ENCODE measurements at regions not wholly inside any gene's neighbourhood (a gene's known extent, or its start where the extent isn't known, plus 50 kb on each side); places are given as distances from the start of the nearest gene placed in this dataset.

DNA sequence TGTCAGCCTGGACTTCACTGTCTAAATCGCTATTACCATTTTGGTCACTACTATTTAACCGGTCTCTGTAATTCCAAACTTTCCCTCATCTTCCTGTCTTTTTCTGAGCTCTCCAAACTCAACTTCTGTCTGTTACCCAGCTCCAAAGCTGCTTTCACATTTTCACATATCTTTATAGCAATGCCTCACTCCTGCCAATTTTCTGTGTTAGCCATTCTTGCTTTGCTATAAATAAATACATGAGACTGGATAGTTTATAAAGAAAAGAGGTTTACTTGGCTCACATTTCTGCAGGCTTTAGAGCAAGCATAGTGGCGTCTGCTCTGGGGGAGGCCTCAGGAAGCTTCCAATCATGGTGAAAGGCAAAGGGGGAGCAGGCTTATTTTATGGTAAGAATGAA, 368.3 kb upstream of the GNPDA2 start:
- no peak for DNase-seq
- H3K27me3 ChIP-seq (ENCODE audit: control insufficient read depth, insufficient read depth, low read length) = no peaks in the 10 kb centered on the region
- H3K4me3 ChIP-seq (ENCODE audit: insufficient read depth, low read depth, low read length) = no peak overlapping the region
- H3K36me3 ChIP-seq (replicated peaks; ENCODE audit: control insufficient read depth, insufficient read depth, low read length) = no peaks in the 10 kb centered on the region

DNA sequence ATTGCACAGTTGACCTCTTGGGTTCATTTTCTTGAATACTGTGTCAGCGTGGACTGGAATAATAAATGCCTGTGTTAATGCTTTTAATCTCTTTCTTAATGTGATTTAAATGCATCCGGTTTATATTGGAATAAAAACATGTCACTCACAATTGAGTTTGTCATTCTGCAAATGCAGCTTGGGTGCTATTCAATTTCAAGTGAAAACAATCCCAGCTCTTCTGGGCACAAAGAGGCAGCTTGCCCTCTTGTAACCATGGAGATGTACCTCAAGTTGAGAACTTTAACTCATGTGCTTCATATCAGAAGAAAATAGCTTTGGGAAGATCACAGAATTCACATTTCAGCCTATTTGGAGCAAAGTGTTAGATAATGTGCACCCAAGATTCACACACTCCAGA, 355.7 kb upstream of the GNPDA2 start:
- no peak for DNase-seq
- Histone ChIP-seq H3K36me3 (replicated peaks; ENCODE audit: control insufficient read depth, insufficient read depth, low read length) (no peaks in the 10 kb centered on the region), H3K4me3 (ENCODE audit: insufficient read depth, low read depth, low read length) (no peak overlapping the region), H3K27me3 (ENCODE audit: control insufficient read depth, insufficient read depth, low read length) (no peaks in the 10 kb centered on the region)

DNA sequence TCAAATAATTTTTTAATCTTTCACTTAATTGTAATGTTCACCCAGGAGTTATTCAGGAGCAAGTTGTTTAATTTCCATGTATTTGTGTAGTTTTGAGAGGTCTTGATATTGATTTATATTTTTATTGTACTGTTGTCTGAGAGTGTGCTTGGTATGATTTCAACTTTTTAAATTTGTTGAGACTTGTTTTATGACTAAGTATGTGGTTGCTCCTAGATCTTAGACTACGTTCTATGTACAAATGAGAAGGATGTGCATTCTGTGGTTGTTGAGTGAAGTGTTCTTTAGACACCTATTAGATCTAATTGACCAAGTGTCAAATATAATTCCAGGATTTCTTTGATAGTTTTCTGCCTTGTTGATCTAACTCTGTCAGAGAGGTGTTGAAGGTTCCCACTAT, 353.3 kb upstream of the GNPDA2 start:
- Histone ChIP-seq H3K4me3 (ENCODE audit: insufficient read depth, low read depth, low read length) (no peak overlapping the region), H3K36me3 (replicated peaks; ENCODE audit: control insufficient read depth, insufficient read depth, low read length) (no peaks in the 10 kb centered on the region), H3K27me3 (ENCODE audit: control insufficient read depth, insufficient read depth, low read length) (no peaks in the 10 kb centered on the region)
- no peak for DNase-seq

DNA sequence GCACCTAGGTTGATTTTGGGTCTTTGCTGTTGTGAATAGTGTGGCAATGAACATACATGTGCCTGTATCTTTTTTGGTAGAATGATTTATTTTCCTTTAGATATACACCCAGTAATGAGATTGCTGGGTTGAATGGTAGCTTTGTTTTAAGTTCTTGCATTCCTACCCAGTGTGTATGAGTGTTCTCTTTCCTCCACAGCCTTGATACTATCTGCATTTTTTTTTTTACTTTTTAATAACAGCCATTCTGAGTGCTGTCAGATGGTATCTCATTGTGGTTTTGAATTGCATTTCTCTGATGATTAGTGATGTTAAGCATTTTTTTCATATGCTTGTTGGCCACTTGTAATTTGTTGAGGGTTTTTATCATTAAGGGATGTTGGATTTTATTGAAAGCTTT, 351.8 kb upstream of the GNPDA2 start:
- no peak for DNase-seq
- no peak overlapping the region for H3K4me3 ChIP-seq (ENCODE audit: insufficient read depth, low read depth, low read length)
- no peaks in the 10 kb centered on the region for H3K36me3 ChIP-seq (replicated peaks; ENCODE audit: control insufficient read depth, insufficient read depth, low read length)
- no peaks in the 10 kb centered on the region for H3K27me3 ChIP-seq (ENCODE audit: control insufficient read depth, insufficient read depth, low read length)

DNA sequence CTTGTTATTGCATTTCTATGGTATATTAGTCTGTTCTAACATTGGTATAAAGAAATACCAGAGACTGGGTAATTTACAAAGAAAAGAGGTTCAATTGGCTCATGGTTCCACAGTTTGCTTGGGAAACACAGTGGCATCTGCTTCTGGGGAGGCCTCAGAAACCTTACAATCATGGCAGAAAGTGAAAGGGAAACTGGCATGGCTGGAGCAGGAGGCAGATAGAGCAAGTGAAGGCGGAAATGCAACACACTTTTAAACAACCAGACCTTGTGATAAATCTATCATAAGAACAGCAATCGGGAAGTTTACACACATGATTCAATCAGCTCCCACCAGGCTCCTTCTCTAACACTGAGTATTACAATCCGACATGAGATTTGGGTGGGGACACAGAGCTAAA, 346.6 kb upstream of the GNPDA2 start:
- no peaks in the 10 kb centered on the region for H3K36me3 ChIP-seq (replicated peaks; ENCODE audit: control insufficient read depth, insufficient read depth, low read length)

DNA sequence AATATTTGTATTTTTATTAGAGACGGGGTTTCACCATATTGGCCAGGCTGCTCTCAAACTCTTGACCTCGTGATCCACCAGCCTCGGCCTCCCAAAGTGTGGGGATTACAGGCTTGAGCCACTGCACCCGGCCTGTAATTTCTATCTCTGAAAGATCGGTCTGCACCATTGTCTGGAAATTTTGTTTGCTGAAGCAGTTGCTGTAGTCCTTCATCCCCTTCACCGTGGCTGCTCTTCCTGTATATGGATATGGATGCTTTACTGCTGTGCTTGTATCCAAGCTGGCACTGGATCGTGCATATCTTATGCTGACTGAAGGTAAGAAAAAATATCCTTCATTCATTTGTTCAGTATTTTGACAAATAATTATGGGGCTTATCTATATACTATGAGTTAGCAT, 338.4 kb upstream of the GNPDA2 start:
- Histone ChIP-seq H3K27me3 (ENCODE audit: control insufficient read depth, insufficient read depth, low read length) (no peaks in the 10 kb centered on the region), H3K36me3 (replicated peaks; ENCODE audit: control insufficient read depth, insufficient read depth, low read length) (no peaks in the 10 kb centered on the region), H3K4me3 (ENCODE audit: insufficient read depth, low read depth, low read length) (no peak overlapping the region)
- DNase-seq = no peak

More for the DNA sequence above, 346.6 kb upstream of the GNPDA2 start:
- H3K4me3 ChIP-seq (ENCODE audit: insufficient read depth, low read depth, low read length) = no peak overlapping the region
- no peak for DNase-seq
- H3K27me3 ChIP-seq (ENCODE audit: control insufficient read depth, insufficient read depth, low read length) = no peaks in the 10 kb centered on the region

DNA sequence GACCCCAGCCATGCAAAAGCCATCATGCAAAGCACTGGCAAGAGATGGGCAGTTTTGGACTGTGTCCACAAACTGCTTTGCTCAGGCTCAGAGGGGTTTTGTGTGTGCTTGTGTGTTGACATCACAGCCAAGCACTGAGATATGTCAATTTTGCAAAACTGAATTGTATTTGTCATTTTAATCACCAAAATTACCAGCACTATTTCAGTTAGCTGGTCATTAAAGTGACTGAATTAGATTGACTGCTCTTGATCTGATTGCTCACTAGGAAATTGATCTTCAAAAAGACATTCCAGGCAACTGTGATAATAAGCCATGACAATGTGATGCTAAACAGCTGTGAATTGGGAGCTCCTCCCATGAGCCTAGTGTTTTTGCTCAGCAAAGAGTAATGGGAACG, 337.3 kb upstream of the GNPDA2 start:
- no peaks in the 10 kb centered on the region for H3K36me3 ChIP-seq (replicated peaks; ENCODE audit: control insufficient read depth, insufficient read depth, low read length)
- H3K27me3 ChIP-seq (ENCODE audit: control insufficient read depth, insufficient read depth, low read length) = no peaks in the 10 kb centered on the region
- H3K4me3 ChIP-seq (ENCODE audit: insufficient read depth, low read depth, low read length) = no peak overlapping the region
- DNase-seq = no peak

DNA sequence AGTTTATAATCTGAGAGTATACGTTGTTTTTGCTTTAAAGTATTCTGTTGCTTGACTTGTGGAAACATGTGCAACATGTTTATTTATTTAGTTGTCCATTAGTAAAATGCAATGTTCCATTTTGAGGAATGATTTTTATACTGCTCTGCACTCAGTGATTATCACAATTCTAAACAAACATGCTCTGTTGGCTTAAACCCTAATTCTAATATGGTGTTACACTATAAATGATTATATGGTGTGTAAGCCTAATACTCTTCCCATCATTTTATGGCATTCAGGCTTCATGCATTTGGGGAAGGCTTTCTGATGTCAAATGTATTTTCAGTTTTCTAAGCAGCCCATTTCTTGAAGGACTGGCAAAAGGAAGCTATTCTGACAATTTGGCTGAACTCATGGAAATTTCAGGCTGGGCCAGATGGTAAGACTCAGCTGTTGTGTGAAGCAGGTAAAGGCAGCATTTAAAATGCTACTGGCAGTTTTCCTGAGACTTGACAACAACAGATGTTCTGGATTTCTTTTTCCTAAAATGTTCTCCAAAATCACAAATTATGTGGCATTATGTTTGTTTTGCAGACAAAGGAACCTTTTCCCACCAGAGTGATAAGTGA, 336.7 kb upstream of the GNPDA2 start:
- H3K36me3 ChIP-seq (replicated peaks; ENCODE audit: control insufficient read depth, insufficient read depth, low read length) = no peaks in the 10 kb centered on the region
- H3K27me3 ChIP-seq (ENCODE audit: control insufficient read depth, insufficient read depth, low read length) = no peaks in the 10 kb centered on the region
- DNase-seq = no peak
- no peak overlapping the region for H3K4me3 ChIP-seq (ENCODE audit: insufficient read depth, low read depth, low read length)

DNA sequence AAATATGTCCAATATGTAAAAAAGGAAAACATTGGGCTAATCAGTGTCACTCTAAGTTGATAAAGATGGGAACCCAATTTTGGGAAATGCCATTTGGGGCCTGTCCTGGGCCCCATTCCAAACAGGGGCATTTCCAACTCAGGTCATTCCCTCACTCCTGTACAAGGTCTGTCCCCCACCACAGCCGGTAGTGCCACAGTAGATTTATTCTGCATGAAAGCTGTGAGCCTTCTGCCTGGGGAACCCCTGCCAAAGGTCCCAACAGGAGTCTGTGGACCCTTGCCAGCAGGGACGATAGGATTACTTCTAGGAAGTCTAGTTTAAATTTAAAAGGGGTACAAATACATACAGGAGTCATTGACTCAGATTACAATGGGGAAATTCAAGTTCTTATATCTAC, 317.6 kb upstream of the GNPDA2 start:
- H3K36me3 ChIP-seq (replicated peaks; ENCODE audit: control insufficient read depth, insufficient read depth, low read length) = no peaks in the 10 kb centered on the region
- H3K27me3 ChIP-seq (ENCODE audit: control insufficient read depth, insufficient read depth, low read length) = no peaks in the 10 kb centered on the region
- DNase-seq = no peak
- H3K4me3 ChIP-seq (ENCODE audit: insufficient read depth, low read depth, low read length) = no peak overlapping the region

DNA sequence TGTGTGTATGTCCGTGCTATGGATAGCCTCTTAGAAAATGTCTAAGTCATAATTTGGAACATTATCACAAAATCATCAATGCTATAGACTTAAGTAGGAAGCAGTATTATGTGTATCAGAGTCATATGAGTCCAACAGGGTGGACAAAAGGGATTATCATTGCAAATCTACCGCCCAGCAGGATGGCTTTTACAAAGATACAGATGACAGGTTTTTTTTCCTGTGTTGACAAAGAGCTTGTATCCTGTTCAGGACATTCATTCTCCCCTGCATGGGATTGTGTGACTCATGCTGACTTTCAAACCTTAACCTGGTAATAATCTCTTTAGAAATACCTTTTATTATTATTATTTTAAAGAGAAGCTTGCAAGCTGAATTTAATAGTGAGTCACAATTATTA, 310.3 kb upstream of the GNPDA2 start:
- Histone ChIP-seq H3K36me3 (replicated peaks; ENCODE audit: control insufficient read depth, insufficient read depth, low read length) (no peaks in the 10 kb centered on the region), H3K27me3 (ENCODE audit: control insufficient read depth, insufficient read depth, low read length) (no peaks in the 10 kb centered on the region; the same call in 1 of the 2 replicates), H3K4me3 (ENCODE audit: insufficient read depth, low read depth, low read length) (no peak overlapping the region)
- no peak for DNase-seq

DNA sequence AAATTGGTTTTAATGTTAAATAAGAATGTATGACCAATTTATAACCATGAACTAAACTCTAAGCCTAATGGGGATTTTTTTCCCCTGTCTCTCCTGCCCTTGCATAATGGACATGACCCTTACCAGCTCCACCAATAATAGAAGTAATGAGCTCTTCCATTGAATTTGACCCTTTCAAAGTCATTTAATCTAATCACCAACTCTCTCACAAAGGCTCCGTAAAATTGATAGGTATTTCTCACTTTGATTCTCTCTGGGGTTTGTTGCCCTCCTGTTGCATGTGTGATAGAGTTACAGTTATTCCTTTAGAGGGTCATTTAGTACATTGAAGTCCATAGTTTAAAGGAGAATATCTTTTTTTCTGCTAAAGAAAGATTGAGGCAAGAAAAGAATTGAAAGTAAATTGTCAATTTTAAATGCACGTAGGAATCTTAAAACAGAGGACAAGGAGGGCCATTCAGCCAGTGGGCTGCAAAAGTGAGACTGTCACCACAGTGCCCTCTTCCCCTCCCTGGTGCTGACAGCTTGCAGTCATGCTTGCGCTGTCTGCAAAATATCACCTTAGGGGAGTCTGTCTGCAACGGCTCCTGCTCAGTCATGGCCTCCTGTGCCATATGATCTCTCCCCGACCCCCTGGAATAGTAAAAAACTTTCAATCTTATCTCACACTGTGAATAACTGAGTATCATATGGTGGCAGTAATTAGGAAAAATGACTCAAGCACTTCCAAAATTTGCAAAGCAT, 307.5 kb upstream of the GNPDA2 start:
- Histone ChIP-seq H3K4me3 (ENCODE audit: insufficient read depth, low read depth, low read length) (no peak overlapping the region), H3K27me3 (ENCODE audit: control insufficient read depth, insufficient read depth, low read length) (no peaks in the 10 kb centered on the region; the same call in 1 of the 2 replicates), H3K36me3 (replicated peaks; ENCODE audit: control insufficient read depth, insufficient read depth, low read length) (no peaks in the 10 kb centered on the region)
- DNase-seq = no peak

DNA sequence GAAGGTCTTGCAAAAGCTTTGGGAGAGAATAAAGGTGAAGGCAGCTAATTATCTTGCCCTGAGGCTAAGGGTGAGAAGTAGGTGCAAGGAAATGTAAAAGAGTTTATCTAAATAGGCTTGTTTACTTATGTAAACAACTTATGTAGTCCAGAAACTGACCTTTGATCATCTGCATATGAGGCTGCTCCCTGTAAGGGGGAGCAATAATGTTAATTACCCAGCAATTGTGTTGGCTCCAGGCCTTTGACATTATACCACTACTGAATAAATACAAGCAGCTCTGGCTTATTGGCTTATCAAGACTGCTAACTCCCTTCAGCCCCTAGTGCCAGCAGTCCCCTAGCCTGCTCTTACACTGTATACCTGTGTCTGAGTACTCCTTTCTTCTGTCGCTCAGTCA, 303.7 kb upstream of the GNPDA2 start:
- Histone ChIP-seq H3K27me3 (ENCODE audit: control insufficient read depth, insufficient read depth, low read length) (no peaks in the 10 kb centered on the region; the same call in 1 of the 2 replicates), H3K4me3 (ENCODE audit: insufficient read depth, low read depth, low read length) (no peak overlapping the region), H3K36me3 (replicated peaks; ENCODE audit: control insufficient read depth, insufficient read depth, low read length) (no peaks in the 10 kb centered on the region)
- DNase-seq = no peak

DNA sequence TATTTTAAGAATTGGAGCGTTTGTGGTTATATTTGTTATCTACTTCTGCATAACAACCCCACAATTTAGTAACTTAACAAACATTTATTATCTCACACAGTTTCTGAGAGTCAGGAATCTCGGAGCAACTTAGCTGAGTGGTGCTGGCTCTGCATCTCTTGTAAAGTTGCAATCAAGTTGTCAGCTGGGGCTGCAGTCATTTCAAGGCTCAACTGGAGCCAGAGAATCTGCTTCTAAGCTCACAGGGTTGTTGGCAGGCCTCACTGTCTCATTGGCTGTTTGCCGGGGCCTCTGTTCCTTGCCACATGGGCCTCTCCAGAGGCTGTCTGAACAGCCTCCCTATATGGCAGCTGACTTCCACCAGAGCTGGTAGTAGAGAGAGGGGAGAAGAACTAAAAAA, 281.2 kb upstream of the GNPDA2 start:
- no peak overlapping the region for H3K4me3 ChIP-seq (ENCODE audit: insufficient read depth, low read depth, low read length)
- DNase-seq = no peak
- no peaks in the 10 kb centered on the region for H3K36me3 ChIP-seq (replicated peaks; ENCODE audit: control insufficient read depth, insufficient read depth, low read length)
- H3K27me3 ChIP-seq (ENCODE audit: control insufficient read depth, insufficient read depth, low read length) = no peaks in the 10 kb centered on the region

DNA sequence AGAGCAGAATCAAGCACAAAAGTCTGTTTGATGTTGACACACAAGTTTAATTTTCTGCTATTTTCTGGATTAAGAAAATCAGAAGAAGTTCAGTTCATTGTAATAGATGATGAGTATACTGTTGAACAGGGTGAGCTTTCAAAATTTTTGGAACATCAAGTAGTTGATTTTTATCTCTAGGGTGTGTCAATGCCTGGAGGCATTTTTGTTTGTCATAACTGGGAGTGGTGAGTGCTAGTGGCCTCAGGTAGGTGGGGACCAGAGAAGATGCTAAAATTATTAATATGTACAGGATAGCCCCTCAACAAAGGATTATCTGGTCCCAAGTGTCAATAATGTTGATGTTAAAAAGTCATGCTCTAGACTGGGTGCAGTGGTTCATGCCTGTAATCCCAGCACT, 279.7 kb upstream of the GNPDA2 start:
- Histone ChIP-seq H3K27me3 (ENCODE audit: control insufficient read depth, insufficient read depth, low read length) (no peaks in the 10 kb centered on the region), H3K36me3 (replicated peaks; ENCODE audit: control insufficient read depth, insufficient read depth, low read length) (no peaks in the 10 kb centered on the region), H3K4me3 (ENCODE audit: insufficient read depth, low read depth, low read length) (no peak overlapping the region)
- no peak for DNase-seq

DNA sequence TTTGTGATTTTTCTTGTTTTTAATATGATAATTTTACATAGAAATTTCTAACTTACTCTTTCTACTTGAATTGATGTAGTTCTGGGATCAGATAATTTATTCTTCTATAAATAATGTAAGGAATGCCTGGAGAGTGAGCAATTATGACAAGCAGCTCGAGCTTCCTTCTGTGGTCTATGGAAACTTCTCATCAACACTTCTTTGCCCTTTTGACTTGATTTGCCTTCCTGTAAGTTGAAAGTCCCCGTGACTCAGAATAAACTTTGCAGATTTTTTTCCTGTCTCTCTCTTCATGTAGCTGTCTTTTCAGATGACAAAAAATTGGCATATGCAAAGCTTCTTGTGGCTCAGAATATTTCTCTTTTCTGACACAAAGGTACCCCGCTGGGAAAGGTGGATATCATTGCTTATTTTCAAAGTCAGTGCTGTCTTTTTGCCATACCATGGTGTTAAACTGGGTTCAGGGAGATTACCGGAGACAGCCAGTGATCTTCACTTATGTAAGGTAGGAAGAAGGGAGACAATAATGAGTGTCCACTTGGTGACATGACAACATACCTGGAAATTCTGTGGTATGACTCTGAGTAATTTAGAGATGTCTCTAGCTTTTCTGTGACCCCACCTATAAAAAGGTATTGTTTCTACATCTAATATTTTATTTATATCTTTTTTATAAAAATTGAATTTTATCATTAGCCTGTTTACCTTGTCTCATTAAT, 278.6 kb upstream of the GNPDA2 start:
- H3K27me3 ChIP-seq (ENCODE audit: control insufficient read depth, insufficient read depth, low read length) = no peaks in the 10 kb centered on the region
- H3K4me3 ChIP-seq (ENCODE audit: insufficient read depth, low read depth, low read length) = no peak overlapping the region
- no peak for DNase-seq
- no peaks in the 10 kb centered on the region for H3K36me3 ChIP-seq (replicated peaks; ENCODE audit: control insufficient read depth, insufficient read depth, low read length)

Data from H7 (cell line).